Nephron (organoid): ENCODE measurements at regions not wholly inside any gene's neighbourhood (a gene's known extent, or its start where the extent isn't known, plus 50 kb on each side); places are given as distances from the start of the nearest gene placed in this dataset.

Experiments used
- H3K27ac Mint-ChIP-seq, 3 experiments: 2 replicates each; pipeline ENCODE4 v1.8.0; 2020; ENCODE audit warnings: mixed read lengths in 3 of 3, mild to moderate bottlenecking in 2 of 3, moderate library complexity in 1 of 3
- H3K27me3 Mint-ChIP-seq: 2 replicates; pipeline ENCODE4 v1.8.0; 2021; ENCODE audit warnings: low read depth, mild to moderate bottlenecking, moderate library complexity, mixed read lengths
- H3K36me3 Mint-ChIP-seq: 2 replicates; pipeline ENCODE4 v1.8.0; 2020; ENCODE audit warnings: low read depth, mixed read lengths
- H3K4me1 Mint-ChIP-seq: 2 replicates; pipeline ENCODE4 v1.8.0; 2020; ENCODE audit warnings: mixed read lengths
- H3K4me3 Mint-ChIP-seq, 3 experiments: 2 replicates each; pipeline ENCODE4 v1.8.0; 2020; ENCODE audit warnings: mild to moderate bottlenecking in 3 of 3, mixed read lengths in 3 of 3, moderate library complexity in 2 of 3
- H3K9me3 Mint-ChIP-seq: 2 replicates; pipeline ENCODE4 v1.8.0; 2020; ENCODE audit warnings: mixed read lengths
- CTCF ChIP-seq, 3 experiments: fragments of 200-600 bp; sonication (generic); IDR thresholded peaks; one replicate each; pipeline ENCODE4 v1.5.0; 2021; ENCODE audit warnings: antibody characterized with exemption in 3 of 3; ENCODE audit not compliant: unreplicated experiment in 3 of 3

- H3K4me1 Mint-ChIP-seq = no peaks in the 10 kb centered on the region
- no peaks in the 10 kb centered on the region for H3K9me3 Mint-ChIP-seq
- H3K4me3 Mint-ChIP-seq = no peak overlapping the region
- H3K27ac Mint-ChIP-seq = no peak overlapping the region
- H3K27me3 Mint-ChIP-seq = no peaks in the 10 kb centered on the region
- no peaks in the 10 kb centered on the region for H3K36me3 Mint-ChIP-seq
- no peak for TF ChIP-seq CTCF (IDR thresholded peaks at IDR 0.05; ENCODE audit: unreplicated experiment in 3 of 3)
These were observed 297.5 kb upstream of the GRIN3A start for GRCh38 chr9:102035929-102036328.

DNA sequence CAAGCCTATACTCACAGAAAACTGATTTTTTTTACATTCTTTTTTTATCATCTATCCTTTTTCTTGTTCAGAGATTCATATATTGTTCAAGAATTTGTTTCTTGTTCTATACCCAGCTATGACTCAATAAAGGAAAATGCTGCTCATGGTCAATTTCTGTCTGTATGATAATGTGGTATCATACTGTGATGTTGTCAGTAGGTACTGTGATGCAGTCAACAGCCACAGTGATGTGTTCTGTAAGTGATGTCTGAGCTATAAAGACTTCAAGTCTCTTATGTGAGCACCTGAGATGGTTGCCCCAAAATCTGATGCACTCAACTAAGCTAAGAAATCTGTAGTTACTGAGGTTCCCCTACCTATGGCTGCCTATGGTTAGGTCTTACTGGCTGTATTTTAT, 294.2 kb upstream of the GRIN3A start:
- Mint-ChIP-seq H3K27ac (no peak overlapping the region), H3K4me1 (no peaks in the 10 kb centered on the region), H3K4me3 (no peak overlapping the region), H3K36me3 (no peaks in the 10 kb centered on the region), H3K27me3 (no peaks in the 10 kb centered on the region), H3K9me3 (peaks cover 6% of the 10 kb centered on the region)
- no peak for TF ChIP-seq CTCF (IDR thresholded peaks at IDR 0.05; ENCODE audit: unreplicated experiment in 3 of 3)

GRCh38 chr9:102000956-102001355, 262.5 kb upstream of the GRIN3A start:
- H3K9me3 Mint-ChIP-seq = peaks cover 3% of the 10 kb centered on the region

GRCh38 chr9:101999441-101999840, 261.0 kb upstream of the GRIN3A start:
- peaks cover 18% of the 10 kb centered on the region for H3K4me1 Mint-ChIP-seq
- H3K27ac Mint-ChIP-seq = no peak overlapping the region
- no peaks in the 10 kb centered on the region for H3K36me3 Mint-ChIP-seq
- H3K9me3 Mint-ChIP-seq = peaks cover 3% of the 10 kb centered on the region
- no peak overlapping the region for H3K4me3 Mint-ChIP-seq
- peaks cover 4% of the 10 kb centered on the region for H3K27me3 Mint-ChIP-seq
- no peak for TF ChIP-seq CTCF (IDR thresholded peaks at IDR 0.05; ENCODE audit: unreplicated experiment in 3 of 3)

More at GRCh38 chr9:102000956-102001355, 262.5 kb upstream of the GRIN3A start:
- peaks cover 11% of the 10 kb centered on the region for H3K4me1 Mint-ChIP-seq
- no peak overlapping the region for H3K4me3 Mint-ChIP-seq
- no peaks in the 10 kb centered on the region for H3K36me3 Mint-ChIP-seq
- H3K27me3 Mint-ChIP-seq = peaks cover 4% of the 10 kb centered on the region
- H3K27ac Mint-ChIP-seq = peak overlapping the region in 2 of 3 experiments; percentile 59 to 72
- no peak for TF ChIP-seq CTCF (IDR thresholded peaks at IDR 0.05; ENCODE audit: unreplicated experiment in 3 of 3)

- no peaks in the 10 kb centered on the region for H3K27me3 Mint-ChIP-seq
- no peak overlapping the region for H3K4me3 Mint-ChIP-seq
- no peaks in the 10 kb centered on the region for H3K9me3 Mint-ChIP-seq
- H3K4me1 Mint-ChIP-seq = peaks cover 18% of the 10 kb centered on the region
- H3K36me3 Mint-ChIP-seq = no peaks in the 10 kb centered on the region
- no peak for TF ChIP-seq CTCF (IDR thresholded peaks at IDR 0.05; ENCODE audit: unreplicated experiment in 3 of 3)
- peak overlapping the region in 2 of 3 experiments; percentile 68 to 79 for H3K27ac Mint-ChIP-seq
These were observed 256.8 kb upstream of the GRIN3A start for GRCh38 chr9:101995231-101995630.

GRCh38 chr9:101993771-101994170, 255.3 kb upstream of the GRIN3A start:
- H3K4me1 Mint-ChIP-seq = peaks cover 16% of the 10 kb centered on the region
- no peak for TF ChIP-seq CTCF (IDR thresholded peaks at IDR 0.05; ENCODE audit: unreplicated experiment in 3 of 3)
- H3K27me3 Mint-ChIP-seq = no peaks in the 10 kb centered on the region
- H3K4me3 Mint-ChIP-seq = no peak overlapping the region
- no peaks in the 10 kb centered on the region for H3K36me3 Mint-ChIP-seq
- H3K9me3 Mint-ChIP-seq = no peaks in the 10 kb centered on the region
- H3K27ac Mint-ChIP-seq = no peak overlapping the region
